HCT116 (cell line): ENCODE measurements at regions not wholly inside any gene's neighbourhood (a gene's known extent, or its start where the extent isn't known, plus 50 kb on each side); places are given as distances from the start of the nearest gene placed in this dataset.

Experiments
- ATAC-seq: fragments of 200-7000 bp; cut with Tn5 transposase; 2 replicates; pipeline ENCODE4 v1.9.1; 2020; ENCODE audit warnings: mild to moderate bottlenecking, moderate library complexity
- BruUV-seq: library from RNA; stranded (reverse); fragments of 400-500 nt; replicated peaks from 2 replicates; lab custom pipeline; 2021; lab: Mats Ljungman, UMichigan
- CTCF ChIA-PET: fragments of 300-600 bp; sonication (Branson Sonifier 250); formaldehyde crosslinking; loops from one replicate; lab custom pipeline; 2021; ENCODE audit warnings: antibody characterized with exemption; lab: Charles Lee
- POLR2A ChIA-PET: fragments of 300-600, 350-600 bp; sonication (Branson Sonifier 250); formaldehyde crosslinking; loops from one replicate; lab custom pipeline; 2021; ENCODE audit warnings: antibody characterized with exemption; lab: Charles Lee
- RAD21 ChIA-PET, 2 experiments: fragments of 300-600 bp; sonication (Branson Sonifier 250); formaldehyde crosslinking; loops; one replicate each; lab custom pipeline; 2023; ENCODE audit warnings: low total read pairs in 2 of 2; ENCODE audit not compliant: uncharacterized antibody in 2 of 2, unreplicated experiment in 2 of 2, low non-redundant PET in 1 of 2; lab: Charles Lee
- DNase-seq: peaks from one replicate; pipeline ENCODE4 v3.0.0-alpha.2; 2010; ENCODE audit warnings: low read depth, low spot score
- H2AFZ ChIP-seq: fragments of 200-600 bp; shearing (Covaris generic), sonication (generic); 2 replicates; pipeline ENCODE4 v1.6.1; 2017; ENCODE audit warnings: low read depth, mixed run types, mixed read lengths, antibody characterized with exemption, low read length; ENCODE audit not compliant: poor library complexity, severe bottlenecking
- H3K27ac ChIP-seq: 2 replicates; pipeline ENCODE4 v1.5.1; 2012; ENCODE audit warnings: low read depth, low read length
- H3K27me3 ChIP-seq: fragments of 200-600 bp; sonication (generic); 2 replicates; pipeline ENCODE4 v1.6.1; 2016; ENCODE audit warnings: mixed run types, low read length, mixed read lengths; ENCODE audit not compliant: insufficient read depth
- H3K36me3 ChIP-seq, 2 experiments: fragments of 200-500 bp in 1 of 2; fragments of 200-600 bp in 1 of 2; sonication (Bioruptor generic) in 1 of 2; sonication (generic) in 1 of 2; 2 replicates each; pipeline versions ENCODE4 v1.5.1 to v1.6.1; 2014 to 2016; ENCODE audit warnings: low read length in 2 of 2, inconsistent platforms in 1 of 2, mixed read lengths in 1 of 2, mixed run types in 1 of 2; ENCODE audit not compliant: insufficient read depth in 2 of 2, control insufficient read depth in 1 of 2
- H3K4me1 ChIP-seq, 2 experiments: fragments of 200-600 bp in 1 of 2; sonication (generic) in 1 of 2; 2 replicates each; pipeline versions ENCODE4 v1.5.1 to v1.6.1; 2012 to 2017; ENCODE audit warnings: low read length in 2 of 2, inconsistent platforms in 1 of 2, mild to moderate bottlenecking in 1 of 2, mixed read lengths in 1 of 2, mixed run types in 1 of 2, moderate library complexity in 1 of 2; ENCODE audit not compliant: insufficient read depth in 2 of 2, control insufficient read depth in 1 of 2
- H3K4me2 ChIP-seq: fragments of 200-600 bp; sonication (generic); 2 replicates; pipeline ENCODE4 v1.6.1; 2017; ENCODE audit warnings: mixed run types, low read length, mixed read lengths
- H3K4me3 ChIP-seq, 2 experiments: fragments of 200-600 bp in 1 of 2; sonication (generic) in 1 of 2; replicated peaks in 1 of 2; 2 replicates each; pipeline ENCODE4 v1.5.1; 2011 to 2016; ENCODE audit warnings: low read length in 2 of 2, control low read depth in 1 of 2, low read depth in 1 of 2, mild to moderate bottlenecking in 1 of 2, mixed read lengths in 1 of 2, mixed run types in 1 of 2
- H3K79me2 ChIP-seq: fragments of 200-600 bp; sonication (generic); 2 replicates; pipeline ENCODE4 v1.6.1; 2017; ENCODE audit warnings: mild to moderate bottlenecking, mixed run types, low read length, moderate library complexity, mixed read lengths; ENCODE audit not compliant: insufficient read depth
- H3K9ac ChIP-seq: fragments of 200-600 bp; sonication (generic); 2 replicates; pipeline ENCODE4 v1.6.1; 2016; ENCODE audit warnings: low read length, mixed read lengths
- H3K9me2 ChIP-seq: fragments of 200-600 bp; sonication (generic), shearing (Covaris generic); 2 replicates; pipeline ENCODE4 v1.6.1; 2017; ENCODE audit warnings: mixed run types, mild to moderate bottlenecking, moderate library complexity; ENCODE audit not compliant: insufficient read depth
- H3K9me3 ChIP-seq, 2 experiments: fragments of 200-500 bp in 1 of 2; fragments of 200-600 bp in 1 of 2; sonication (Bioruptor generic) in 1 of 2; sonication (generic) in 1 of 2; 2 replicates each; pipeline ENCODE4 v1.6.1; 2014 to 2017; ENCODE audit warnings: low read length in 2 of 2, mixed read lengths in 2 of 2, inconsistent platforms in 1 of 2, low read depth in 1 of 2, mild to moderate bottlenecking in 1 of 2, mixed run types in 1 of 2, moderate library complexity in 1 of 2; ENCODE audit not compliant: control insufficient read depth in 1 of 2, insufficient read depth in 1 of 2
- H4K20me1 ChIP-seq: fragments of 200-600 bp; sonication (generic), shearing (Covaris generic); 2 replicates; pipeline ENCODE4 v1.6.1; 2017; ENCODE audit warnings: mixed run types, mild to moderate bottlenecking, moderate library complexity; ENCODE audit not compliant: insufficient read depth
- CBX3 ChIP-seq: IDR thresholded peaks from 2 replicates; pipeline ENCODE4 v1.6.1; 2012; ENCODE audit warnings: low read depth
- CEBPB ChIP-seq: IDR thresholded peaks from 2 replicates; pipeline ENCODE4 v1.6.1; 2012; ENCODE audit warnings: low read depth
- EGR1 ChIP-seq: IDR thresholded peaks from 2 replicates; pipeline ENCODE4 v1.6.1; 2012; ENCODE audit warnings: low read depth
- ELF1 ChIP-seq: IDR thresholded peaks from 2 replicates; pipeline ENCODE4 v1.6.1; 2012; ENCODE audit warnings: low read depth, borderline replicate concordance
- EZH2phosphoT487 ChIP-seq: fragments of 200-600 bp; IDR thresholded peaks from 2 replicates; pipeline ENCODE4 v1.6.1; 2018; ENCODE audit warnings: antibody characterized with exemption, borderline replicate concordance
- FOSL1 ChIP-seq: IDR thresholded peaks from 2 replicates; pipeline ENCODE4 v1.6.1; 2012; ENCODE audit warnings: low read depth
- JUND ChIP-seq: IDR thresholded peaks from 2 replicates; pipeline ENCODE4 v1.6.1; 2012
- POLR2A ChIP-seq: IDR thresholded peaks from 2 replicates; pipeline ENCODE4 v1.7.0; 2011; ENCODE audit warnings: borderline replicate concordance; ENCODE audit not compliant: insufficient read depth, insufficient read length; ENCODE audit errors: extremely low read depth
- RAD21 ChIP-seq: IDR thresholded peaks from 2 replicates; pipeline ENCODE4 v1.6.1; 2012; ENCODE audit warnings: low read depth, mild to moderate bottlenecking
- SIN3A ChIP-seq: IDR thresholded peaks from 2 replicates; pipeline ENCODE4 v1.6.1; 2012; ENCODE audit warnings: low read depth
- SP1 ChIP-seq: IDR thresholded peaks from 2 replicates; pipeline ENCODE4 v1.6.1; 2012; ENCODE audit warnings: low read depth
- YY1 ChIP-seq: IDR thresholded peaks from 2 replicates; pipeline ENCODE4 v1.6.1; 2011; ENCODE audit warnings: low read length, low read depth, moderate library complexity, mild to moderate bottlenecking; ENCODE audit not compliant: insufficient replicate concordance; ENCODE audit errors: extremely low read depth
- ZNF274 ChIP-seq: fragments of 200-500 bp; sonication (Bioruptor generic); IDR thresholded peaks from 2 replicates; pipeline ENCODE4 v1.6.1; 2014; ENCODE audit warnings: mild to moderate bottlenecking, low read depth, low read length, inconsistent platforms
- intact Hi-C: fragments of 100-400 bp; cut with micrococcal nuclease; formaldehyde crosslinking; loops from 2 replicates; pipeline ENCODE4 v1.10.0; 2022
- TF ChIP-seq, protein P1 (sequence below): IDR thresholded peaks from 2 replicates; pipeline ENCODE4 v1.6.1; 2012; ENCODE audit warnings: low read depth
- TF ChIP-seq, protein P2 (sequence below): IDR thresholded peaks from 2 replicates; pipeline ENCODE4 v1.6.1; 2012
- TF ChIP-seq, protein P3 (sequence below): IDR thresholded peaks from 2 replicates; pipeline ENCODE4 v1.6.1; 2012
- TF ChIP-seq, protein P4 (sequence below), 3 experiments: fragments of 200-600 bp in 1 of 3; sonication (generic) in 1 of 3; IDR thresholded peaks in 2 of 3; conservative IDR thresholded peaks in 1 of 3; 2 replicates each; pipeline ENCODE4 v1.5.1; 2012 to 2017; ENCODE audit warnings: low read depth in 2 of 3, low read length in 2 of 3, antibody characterized with exemption in 1 of 3, borderline replicate concordance in 1 of 3, control low read depth in 1 of 3, mild to moderate bottlenecking in 1 of 3, mixed read lengths in 1 of 3, mixed run types in 1 of 3, moderate library complexity in 1 of 3; ENCODE audit not compliant: insufficient read depth in 1 of 3

DNA sequence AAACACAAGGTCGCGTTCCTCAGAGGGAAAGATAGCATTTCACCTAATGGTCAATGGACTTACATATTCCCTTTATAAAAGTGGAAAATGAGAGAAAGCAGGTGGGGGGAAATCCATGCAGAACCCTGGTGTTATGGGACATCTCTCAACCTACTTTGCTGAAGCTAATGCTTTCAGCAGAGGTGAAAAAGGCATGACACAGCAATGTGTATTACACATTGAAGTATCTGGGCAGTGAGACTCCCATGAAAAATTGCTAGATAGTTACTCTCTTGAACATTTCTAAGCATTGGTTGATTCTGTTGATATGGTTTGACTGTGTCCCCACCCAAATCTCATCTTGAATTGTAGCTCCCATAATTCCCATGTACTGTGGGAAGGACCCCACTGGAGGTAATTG lies 60.0 kb upstream of the PICALM start:
- TF ChIP-seq POLR2A (no peak), ZNF274 (no peak), SIN3A (no peak), YY1 (no peak), EGR1 (no peak), RAD21 (no peak), JUND (no peak), SP1 (no peak), CEBPB (no peak), FOSL1 (no peak), EZH2phosphoT487 (no peak), CBX3 (no peak), ELF1 (no peak)
- TF ChIP-seq, protein P1, sequence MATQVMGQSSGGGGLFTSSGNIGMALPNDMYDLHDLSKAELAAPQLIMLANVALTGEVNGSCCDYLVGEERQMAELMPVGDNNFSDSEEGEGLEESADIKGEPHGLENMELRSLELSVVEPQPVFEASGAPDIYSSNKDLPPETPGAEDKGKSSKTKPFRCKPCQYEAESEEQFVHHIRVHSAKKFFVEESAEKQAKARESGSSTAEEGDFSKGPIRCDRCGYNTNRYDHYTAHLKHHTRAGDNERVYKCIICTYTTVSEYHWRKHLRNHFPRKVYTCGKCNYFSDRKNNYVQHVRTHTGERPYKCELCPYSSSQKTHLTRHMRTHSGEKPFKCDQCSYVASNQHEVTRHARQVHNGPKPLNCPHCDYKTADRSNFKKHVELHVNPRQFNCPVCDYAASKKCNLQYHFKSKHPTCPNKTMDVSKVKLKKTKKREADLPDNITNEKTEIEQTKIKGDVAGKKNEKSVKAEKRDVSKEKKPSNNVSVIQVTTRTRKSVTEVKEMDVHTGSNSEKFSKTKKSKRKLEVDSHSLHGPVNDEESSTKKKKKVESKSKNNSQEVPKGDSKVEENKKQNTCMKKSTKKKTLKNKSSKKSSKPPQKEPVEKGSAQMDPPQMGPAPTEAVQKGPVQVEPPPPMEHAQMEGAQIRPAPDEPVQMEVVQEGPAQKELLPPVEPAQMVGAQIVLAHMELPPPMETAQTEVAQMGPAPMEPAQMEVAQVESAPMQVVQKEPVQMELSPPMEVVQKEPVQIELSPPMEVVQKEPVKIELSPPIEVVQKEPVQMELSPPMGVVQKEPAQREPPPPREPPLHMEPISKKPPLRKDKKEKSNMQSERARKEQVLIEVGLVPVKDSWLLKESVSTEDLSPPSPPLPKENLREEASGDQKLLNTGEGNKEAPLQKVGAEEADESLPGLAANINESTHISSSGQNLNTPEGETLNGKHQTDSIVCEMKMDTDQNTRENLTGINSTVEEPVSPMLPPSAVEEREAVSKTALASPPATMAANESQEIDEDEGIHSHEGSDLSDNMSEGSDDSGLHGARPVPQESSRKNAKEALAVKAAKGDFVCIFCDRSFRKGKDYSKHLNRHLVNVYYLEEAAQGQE, result no peak
- TF ChIP-seq, protein P2, sequence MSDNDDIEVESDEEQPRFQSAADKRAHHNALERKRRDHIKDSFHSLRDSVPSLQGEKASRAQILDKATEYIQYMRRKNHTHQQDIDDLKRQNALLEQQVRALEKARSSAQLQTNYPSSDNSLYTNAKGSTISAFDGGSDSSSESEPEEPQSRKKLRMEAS, result no peak
- TF ChIP-seq, protein P3, sequence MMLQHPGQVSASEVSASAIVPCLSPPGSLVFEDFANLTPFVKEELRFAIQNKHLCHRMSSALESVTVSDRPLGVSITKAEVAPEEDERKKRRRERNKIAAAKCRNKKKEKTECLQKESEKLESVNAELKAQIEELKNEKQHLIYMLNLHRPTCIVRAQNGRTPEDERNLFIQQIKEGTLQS, result no peak
- TF ChIP-seq, protein P4, sequence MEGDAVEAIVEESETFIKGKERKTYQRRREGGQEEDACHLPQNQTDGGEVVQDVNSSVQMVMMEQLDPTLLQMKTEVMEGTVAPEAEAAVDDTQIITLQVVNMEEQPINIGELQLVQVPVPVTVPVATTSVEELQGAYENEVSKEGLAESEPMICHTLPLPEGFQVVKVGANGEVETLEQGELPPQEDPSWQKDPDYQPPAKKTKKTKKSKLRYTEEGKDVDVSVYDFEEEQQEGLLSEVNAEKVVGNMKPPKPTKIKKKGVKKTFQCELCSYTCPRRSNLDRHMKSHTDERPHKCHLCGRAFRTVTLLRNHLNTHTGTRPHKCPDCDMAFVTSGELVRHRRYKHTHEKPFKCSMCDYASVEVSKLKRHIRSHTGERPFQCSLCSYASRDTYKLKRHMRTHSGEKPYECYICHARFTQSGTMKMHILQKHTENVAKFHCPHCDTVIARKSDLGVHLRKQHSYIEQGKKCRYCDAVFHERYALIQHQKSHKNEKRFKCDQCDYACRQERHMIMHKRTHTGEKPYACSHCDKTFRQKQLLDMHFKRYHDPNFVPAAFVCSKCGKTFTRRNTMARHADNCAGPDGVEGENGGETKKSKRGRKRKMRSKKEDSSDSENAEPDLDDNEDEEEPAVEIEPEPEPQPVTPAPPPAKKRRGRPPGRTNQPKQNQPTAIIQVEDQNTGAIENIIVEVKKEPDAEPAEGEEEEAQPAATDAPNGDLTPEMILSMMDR (IDR thresholded peaks at IDR 0.05 in 2 of 3, conservative IDR thresholded peaks at IDR 0.05 in 1 of 3; ENCODE audit: borderline replicate concordance in 1 of 3, insufficient read depth in 1 of 3, low read depth in 2 of 3, low read length in 2 of 3), result no peak
- Histone ChIP-seq H3K9me2 (no peaks in the 10 kb centered on the region), H3K79me2 (no peaks in the 10 kb centered on the region), H3K4me3 (no peak overlapping the region), H2AFZ (no peak overlapping the region), H3K27me3 (no peaks in the 10 kb centered on the region), H3K9ac (no peak overlapping the region), H3K36me3 (no peaks in the 10 kb centered on the region), H3K9me3 (no peaks in the 10 kb centered on the region), H3K4me2 (no peak overlapping the region), H3K27ac (no peak overlapping the region), H3K4me1 (no peaks in the 10 kb centered on the region), H4K20me1 (no peaks in the 10 kb centered on the region)
- CTCF ChIA-PET, result no interaction called here
- DNase-seq (no peak), ATAC-seq (no peak)
- no TSS peak for BruUV-seq
- RAD21 ChIA-PET, result no interaction called here
- POLR2A ChIA-PET, result no interaction called here
- intact Hi-C loops, result no loop called here
